ENCODE measurements at regions not wholly inside any gene's neighbourhood (a gene's known extent, or its start where the extent isn't known, plus 50 kb on each side); places are given as distances from the start of the nearest gene placed in this dataset.

- TF ChIP-seq CHD2 (IDR thresholded peaks at IDR 0.05; ENCODE audit: borderline replicate concordance, low read depth, low read length), result no peak
- no peak for TF ChIP-seq CBX3 (IDR thresholded peaks at IDR 0.05; ENCODE audit: borderline replicate concordance, low read depth)
- no peak for TF ChIP-seq SREBF1 (IDR thresholded peaks at IDR 0.05; ENCODE audit: low read length)
- no peak for TF ChIP-seq POLR2AphosphoS2 (IDR thresholded peaks at IDR 0.05; ENCODE audit: low read depth, low read length)
Observed at GRCh38 chr4:127069675-127070074, 563.1 kb upstream of the INTU start (continued).

DNA sequence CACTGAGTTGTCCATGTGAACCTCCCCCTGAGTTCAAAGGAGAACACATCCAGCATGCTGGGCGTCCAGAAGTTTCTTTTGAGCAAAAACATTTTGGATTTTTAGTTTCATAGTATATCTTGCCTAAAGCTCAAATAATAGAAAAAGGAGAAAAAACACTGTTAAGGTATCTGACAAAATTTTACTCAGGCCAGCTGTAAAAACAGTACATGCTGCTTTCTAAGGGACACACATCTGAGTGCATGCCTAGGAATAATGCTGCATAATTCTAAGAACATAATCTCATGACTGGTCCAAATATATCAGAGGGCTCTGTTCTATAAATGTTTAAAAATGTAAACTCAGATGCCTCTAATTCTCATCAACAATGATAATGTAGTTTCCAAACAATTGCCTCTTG is 561.3 kb upstream of the INTU start:
- Histone ChIP-seq H3K79me2 (ENCODE audit: control insufficient read depth, insufficient read depth, low read length) (no peaks in the 10 kb centered on the region), H3K9ac (ENCODE audit: control insufficient read depth, insufficient read depth, low read length) (no peak overlapping the region), H3K4me3 (no peak overlapping the region), H3K27me3 (replicated peaks in 1 of 2; ENCODE audit: control insufficient read depth in 2 of 2, insufficient read depth in 2 of 2, low read length in 1 of 2) (no peaks in the 10 kb centered on the region), H3K36me3 (ENCODE audit: control insufficient read depth in 2 of 2, insufficient read depth in 2 of 2, low read length in 1 of 2) (no peaks in the 10 kb centered on the region), H3K4me1 (ENCODE audit: control insufficient read depth, insufficient read depth, low read length) (no peaks in the 10 kb centered on the region), H3K4me2 (ENCODE audit: control insufficient read depth, insufficient read depth) (no peak overlapping the region), H4K20me1 (ENCODE audit: control insufficient read depth, insufficient read depth) (no peaks in the 10 kb centered on the region), H3K27ac (ENCODE audit: control insufficient read depth, insufficient read depth) (no peak overlapping the region), H3K9me3 (replicated peaks; ENCODE audit: control insufficient read depth, insufficient read depth, low read length) (no peaks in the 10 kb centered on the region), H2AFZ (ENCODE audit: control insufficient read depth, low read depth, low read length) (no peak overlapping the region)
- CTCF ChIA-PET, result no interaction called here
- DNase-seq (ENCODE audit: low read depth, low spot score) (no peak), FAIRE-seq (no peak), ATAC-seq (no peak)
- POLR2A ChIA-PET, result no interaction called here
- WGBS (ENCODE audit: insufficient coverage, insufficient replicate concordance, low lambda C conversion rate, missing lambda C conversion rate), result 0% methylated on average over 1 of the region's 1 CpG
- intact Hi-C loops (cut with micrococcal nuclease; ENCODE audit: unreplicated experiment), result no loop called here
- in situ Hi-C loops (cut with MboI), result no loop called here
- RAD21 ChIA-PET (ENCODE audit: unreplicated experiment), result no interaction called here
- SMC1A ChIA-PET (ENCODE audit: uncharacterized antibody, unreplicated experiment), result no interaction called here
- BruUV-seq (replicated peaks), result no TSS peak
- TF ChIP-seq EGR1 (IDR thresholded peaks at IDR 0.05; ENCODE audit: borderline replicate concordance in 1 of 2, low read depth in 2 of 2, low read length in 2 of 2) (no peak), STAT3 (IDR thresholded peaks at IDR 0.05; ENCODE audit: low read depth, low read length) (no peak), MEF2B (IDR thresholded peaks at IDR 0.05; ENCODE audit: partially characterized antibody, poor library complexity, severe bottlenecking) (no peak), POU2F2 (IDR thresholded peaks at IDR 0.05; ENCODE audit: borderline replicate concordance, low read depth, low read length) (no peak), KDM1A (IDR thresholded peaks at IDR 0.05; ENCODE audit: borderline replicate concordance) (no peak), SMC3 (IDR thresholded peaks at IDR 0.05; ENCODE audit: borderline replicate concordance, low read length) (no peak), PKNOX1 (IDR thresholded peaks at IDR 0.05) (no peak), CEBPB (IDR thresholded peaks at IDR 0.05; ENCODE audit: borderline replicate concordance in 1 of 2, low read depth in 2 of 2, low read length in 2 of 2) (no peak), MLLT1 (IDR thresholded peaks at IDR 0.05) (no peak), USF1 (IDR thresholded peaks at IDR 0.05; ENCODE audit: borderline replicate concordance, extremely low read length, insufficient read depth, low read depth, low read length) (no peak), MTA2 (IDR thresholded peaks at IDR 0.05; ENCODE audit: low read depth) (no peak)
- TF ChIP-seq, protein P1, sequence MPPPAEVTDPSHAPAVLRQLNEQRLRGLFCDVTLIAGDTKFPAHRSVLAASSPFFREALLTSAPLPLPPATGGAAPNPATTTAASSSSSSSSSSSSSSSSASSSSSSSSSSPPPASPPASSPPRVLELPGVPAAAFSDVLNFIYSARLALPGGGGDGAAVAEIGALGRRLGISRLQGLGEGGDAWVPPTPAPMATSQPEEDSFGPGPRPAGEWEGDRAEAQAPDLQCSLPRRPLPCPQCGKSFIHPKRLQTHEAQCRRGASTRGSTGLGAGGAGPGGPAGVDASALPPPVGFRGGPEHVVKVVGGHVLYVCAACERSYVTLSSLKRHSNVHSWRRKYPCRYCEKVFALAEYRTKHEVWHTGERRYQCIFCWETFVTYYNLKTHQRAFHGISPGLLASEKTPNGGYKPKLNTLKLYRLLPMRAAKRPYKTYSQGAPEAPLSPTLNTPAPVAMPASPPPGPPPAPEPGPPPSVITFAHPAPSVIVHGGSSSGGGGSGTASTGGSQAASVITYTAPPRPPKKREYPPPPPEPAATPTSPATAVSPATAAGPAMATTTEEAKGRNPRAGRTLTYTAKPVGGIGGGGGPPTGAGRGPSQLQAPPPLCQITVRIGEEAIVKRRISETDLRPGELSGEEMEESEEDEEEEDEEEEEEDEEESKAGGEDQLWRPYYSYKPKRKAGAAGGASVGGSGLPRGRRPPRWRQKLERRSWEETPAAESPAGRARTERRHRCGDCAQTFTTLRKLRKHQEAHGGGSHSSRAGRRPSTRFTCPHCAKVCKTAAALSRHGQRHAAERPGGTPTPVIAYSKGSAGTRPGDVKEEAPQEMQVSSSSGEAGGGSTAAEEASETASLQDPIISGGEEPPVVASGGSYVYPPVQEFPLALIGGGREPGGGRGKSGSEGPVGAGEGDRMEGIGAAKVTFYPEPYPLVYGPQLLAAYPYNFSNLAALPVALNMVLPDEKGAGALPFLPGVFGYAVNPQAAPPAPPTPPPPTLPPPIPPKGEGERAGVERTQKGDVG (CRISPR knock-in tag; IDR thresholded peaks at IDR 0.05), result no peak
- TF ChIP-seq, protein P2, sequence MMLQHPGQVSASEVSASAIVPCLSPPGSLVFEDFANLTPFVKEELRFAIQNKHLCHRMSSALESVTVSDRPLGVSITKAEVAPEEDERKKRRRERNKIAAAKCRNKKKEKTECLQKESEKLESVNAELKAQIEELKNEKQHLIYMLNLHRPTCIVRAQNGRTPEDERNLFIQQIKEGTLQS (IDR thresholded peaks at IDR 0.05; ENCODE audit: borderline replicate concordance, extremely low read depth, low read depth, low read length), result no peak
